ENCODE measurements at regions not wholly inside any gene's neighbourhood (a gene's known extent, or its start where the extent isn't known, plus 50 kb on each side); places are given as distances from the start of the nearest gene placed in this dataset.

DNA sequence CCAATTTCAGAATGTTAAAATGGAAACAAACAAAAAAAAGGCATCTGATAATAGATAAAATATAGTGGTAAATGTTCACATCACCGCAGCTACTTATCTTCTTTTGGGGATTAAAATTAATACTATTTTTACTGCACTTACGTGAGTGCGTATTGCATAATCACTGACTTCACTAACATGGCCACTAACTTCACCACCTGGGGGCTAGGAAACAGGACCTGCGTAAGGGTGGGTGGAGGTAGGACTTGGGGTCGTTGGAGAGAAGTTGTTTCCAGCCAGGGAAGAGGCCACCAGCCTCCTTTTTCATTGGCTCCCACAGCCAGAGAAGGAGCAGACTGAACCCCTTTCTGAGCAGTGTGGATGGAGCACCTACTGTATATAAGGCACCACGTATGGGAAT is 166.4 kb downstream of the SALL1 start:
- TF ChIP-seq CTCF (IDR thresholded peaks at IDR 0.05; ENCODE audit: low read depth, low read length) = no peak
- no peak for TF ChIP-seq EZH2phosphoT487 (IDR thresholded peaks at IDR 0.05; ENCODE audit: low read depth)
